GM12875 (cell line): ENCODE measurements at regions not wholly inside any gene's neighbourhood (a gene's known extent, or its start where the extent isn't known, plus 50 kb on each side); places are given as distances from the start of the nearest gene placed in this dataset.
"Not testable (repeated sequence)": the region's sequence is repeated elsewhere in the genome, so short reads cannot be mapped to it uniquely, and the experiment has no call there.

Source experiments
- H3K4me3 ChIP-seq: one replicate; pipeline ENCODE4 v1.5.1; 2011; ENCODE audit warnings: low read depth, low read length, control low read depth
- CTCF ChIP-seq: IDR thresholded peaks from 2 replicates; pipeline ENCODE4 v1.5.1; 2011; ENCODE audit warnings: low read depth, mild to moderate bottlenecking, control low read depth, inconsistent platforms, low read length, moderate library complexity, borderline replicate concordance; ENCODE audit not compliant: insufficient read depth

DNA sequence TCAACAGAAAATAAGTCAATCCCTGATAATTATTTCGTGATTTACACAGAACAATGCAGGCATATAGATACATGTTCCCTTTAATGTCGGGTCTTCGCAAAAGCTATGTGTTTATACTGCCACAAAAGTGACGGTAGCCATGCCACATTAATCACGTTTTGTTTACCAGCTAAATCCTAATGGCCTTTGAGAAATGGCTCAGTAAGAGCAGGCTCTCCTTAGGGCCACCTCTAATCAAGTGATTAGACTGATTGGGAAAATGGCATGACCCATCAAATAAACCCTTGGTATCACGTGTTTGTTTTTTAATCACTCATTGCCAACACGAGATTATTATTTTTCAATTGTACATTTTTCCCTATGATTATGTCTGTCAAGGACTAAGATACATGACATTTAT lies 102.0 kb upstream of the USP25 start:
- H3K4me3 ChIP-seq, result no peak overlapping the region
- TF ChIP-seq CTCF, result no peak

DNA sequence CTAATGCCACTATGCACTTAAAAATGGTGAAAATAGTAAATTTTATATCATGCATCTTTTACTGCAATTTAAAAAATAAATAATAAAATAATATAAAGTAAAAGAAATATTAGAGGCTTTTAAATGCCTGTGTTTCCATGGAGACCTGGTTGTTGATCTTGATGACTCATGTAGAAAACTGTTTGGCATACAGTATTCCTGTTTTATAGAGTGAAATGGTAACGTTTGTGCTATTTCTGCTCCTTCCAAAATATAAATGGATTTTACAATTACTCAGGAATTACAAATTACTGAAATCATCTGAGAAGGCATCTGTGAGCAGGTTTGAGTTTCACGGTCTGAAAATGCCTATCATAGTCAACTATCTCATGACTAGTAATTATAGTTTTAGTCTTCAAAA lies 98.4 kb upstream of the USP25 start:
- TF ChIP-seq CTCF, result no peak
- no peak overlapping the region for H3K4me3 ChIP-seq

DNA sequence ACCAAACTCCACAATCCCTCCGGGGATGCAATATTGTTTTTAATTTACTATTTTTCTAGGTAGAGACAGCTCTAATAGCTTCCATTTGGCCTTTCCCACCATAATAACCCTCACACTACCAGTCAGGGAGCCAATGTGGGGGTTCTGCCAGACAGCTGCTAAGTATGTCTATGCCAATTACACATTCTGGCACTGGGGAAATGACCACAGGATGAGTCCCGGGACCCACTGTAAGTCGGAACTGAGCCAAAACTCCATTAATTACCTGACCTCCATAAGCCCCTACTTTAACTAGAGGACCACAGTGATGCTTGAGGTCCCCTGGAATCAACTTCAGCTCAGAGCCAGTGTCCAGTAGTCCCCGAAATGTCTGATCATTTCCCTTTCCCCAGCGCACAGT lies 95.2 kb upstream of the USP25 start:
- H3K4me3 ChIP-seq, result not testable (repeated sequence)

- H3K4me3 ChIP-seq, result no peak overlapping the region
- TF ChIP-seq CTCF, result no peak
These were observed 90.8 kb upstream of the USP25 start for GRCh38 chr21:15638856-15639549.

DNA sequence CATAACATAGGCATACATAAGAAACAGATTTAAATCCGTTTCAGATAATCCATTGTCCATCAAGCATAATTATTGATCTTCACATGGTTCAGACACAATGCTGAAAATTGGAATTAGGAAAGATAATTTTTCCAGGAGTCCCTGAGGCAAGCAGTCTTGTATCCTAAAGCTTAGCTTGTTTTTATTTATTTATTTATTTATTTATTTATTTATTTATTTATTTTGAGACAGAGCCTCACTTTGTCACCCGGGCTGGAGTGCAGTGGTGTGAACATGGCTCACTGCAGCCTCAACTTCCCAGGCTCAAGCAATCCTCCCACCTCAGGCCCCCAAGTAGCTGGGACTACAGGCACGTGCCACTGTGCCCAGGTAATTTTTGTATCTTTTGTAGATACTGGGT lies 89.7 kb upstream of the USP25 start:
- H3K4me3 ChIP-seq, result not testable (repeated sequence)

DNA sequence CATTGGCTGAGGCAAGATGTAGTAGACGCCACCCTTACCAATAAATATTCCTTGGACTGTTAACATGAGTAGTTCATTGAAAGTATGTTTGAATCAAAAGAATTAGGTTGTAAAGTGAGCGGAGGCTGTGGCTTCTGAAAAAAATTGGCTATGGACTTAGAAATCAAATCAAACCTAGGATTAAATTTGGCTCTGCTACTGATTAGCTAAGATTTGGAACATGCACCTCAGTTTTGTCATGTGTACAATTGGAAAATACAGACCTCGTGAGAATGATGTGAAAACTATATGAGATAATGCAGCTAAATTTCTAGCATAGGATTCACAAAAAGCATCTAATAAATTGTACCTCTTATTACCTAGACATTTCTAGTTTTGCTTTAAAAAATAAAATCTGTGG lies 85.3 kb upstream of the USP25 start:
- H3K4me3 ChIP-seq, result no peak overlapping the region
- no peak for TF ChIP-seq CTCF

DNA sequence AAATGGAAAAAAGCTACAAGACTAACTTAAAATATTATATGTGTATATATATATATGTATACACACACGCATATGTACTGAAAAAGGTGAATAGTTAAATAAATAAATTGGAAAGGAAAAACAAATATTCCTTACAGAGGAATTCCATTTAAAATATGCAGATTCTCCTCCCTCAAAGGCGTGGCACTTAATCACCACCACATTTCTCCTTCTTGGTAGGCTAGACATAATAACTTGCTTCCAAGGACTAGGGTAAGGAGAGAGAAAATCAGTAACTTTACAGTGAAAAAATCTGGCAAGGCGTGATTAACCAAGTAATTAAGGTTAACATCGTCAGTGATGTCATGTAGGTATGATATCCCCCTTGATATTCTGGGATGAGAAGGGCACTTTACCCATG lies 84.0 kb upstream of the USP25 start:
- no peak for TF ChIP-seq CTCF

GRCh38 chr21:15650735-15651134 lies 79.0 kb upstream of the USP25 start:
- no peak overlapping the region for H3K4me3 ChIP-seq
- TF ChIP-seq CTCF, result no peak

More for the DNA sequence above, 84.0 kb upstream of the USP25 start:
- H3K4me3 ChIP-seq, result no peak overlapping the region
